Esophagus squamous epithelium (tissue), 4 donors: ENCODE measurements at regions not wholly inside any gene's neighbourhood (a gene's known extent, or its start where the extent isn't known, plus 50 kb on each side); places are given as distances from the start of the nearest gene placed in this dataset.

Source experiments
- CTCF ChIP-seq, 6 experiments: fragments of 450-650 bp in 4 of 6; fragments of 200-600 bp in 2 of 6; sonication (generic) in 2 of 6; IDR thresholded peaks; one replicate each; pipeline ENCODE4 v1.5.1; 2016 to 2019; ENCODE audit warnings: antibody characterized with exemption in 6 of 6, mild to moderate bottlenecking in 4 of 6, moderate library complexity in 4 of 6
- POLR2A ChIP-seq, 4 donors: fragments of 450-650 bp; IDR thresholded peaks; one replicate each; pipeline ENCODE4 v1.6.1; 2017; ENCODE audit warnings: antibody characterized with exemption in 4 of 4, mild to moderate bottlenecking in 4 of 4, moderate library complexity in 3 of 4

GRCh38 chr16:86291491-86291890 lies 218.8 kb upstream of the FOXF1 start:
- TF ChIP-seq CTCF (IDR thresholded peaks at IDR 0.05) = no peak
- no peak for TF ChIP-seq POLR2A (IDR thresholded peaks at IDR 0.05)
